RWPE2 (cell line): ENCODE measurements at regions not wholly inside any gene's neighbourhood (a gene's known extent, or its start where the extent isn't known, plus 50 kb on each side); places are given as distances from the start of the nearest gene placed in this dataset.

ENCODE experiments used
- ATAC-seq: fragments of 200-7000 bp; cut with Tn5 transposase; 3 replicates; pipeline ENCODE4 v1.9.1; 2021; ENCODE audit warnings: low read depth
- DNase-seq: peaks from one replicate; pipeline ENCODE4 v3.0.0-alpha.2; 2020; ENCODE audit warnings: low spot score
- H3K27ac ChIP-seq: fragments of 450-650 bp; 2 replicates; pipeline ENCODE4 v1.5.1; 2017; ENCODE audit warnings: mild to moderate bottlenecking; ENCODE audit not compliant: poor library complexity, severe bottlenecking
- H3K27me3 ChIP-seq: fragments of 250-450 bp; sonication (Bioruptor Pico); 2 replicates; pipeline ENCODE4 v1.5.1; 2021; ENCODE audit warnings: mild to moderate bottlenecking, moderate library complexity; ENCODE audit not compliant: insufficient read depth, poor library complexity, severe bottlenecking
- H3K36me3 ChIP-seq: fragments of 250-450 bp; sonication (Bioruptor Pico); 2 replicates; pipeline ENCODE4 v1.5.1; 2020; ENCODE audit warnings: low read depth, mild to moderate bottlenecking, moderate library complexity
- H3K4me1 ChIP-seq: fragments of 250-450 bp; sonication (Bioruptor Pico); 2 replicates; pipeline ENCODE4 v1.5.1; 2021; ENCODE audit warnings: mild to moderate bottlenecking, moderate library complexity; ENCODE audit not compliant: insufficient read depth, poor library complexity, severe bottlenecking
- H3K4me3 ChIP-seq: fragments of 250-450 bp; sonication (Bioruptor Pico); 2 replicates; pipeline ENCODE4 v1.5.1; 2021; ENCODE audit warnings: mild to moderate bottlenecking, moderate library complexity; ENCODE audit not compliant: severe bottlenecking
- H3K9me3 ChIP-seq: fragments of 250-450 bp; sonication (Bioruptor Pico); 2 replicates; pipeline ENCODE4 v1.5.1; 2021; ENCODE audit warnings: mild to moderate bottlenecking, moderate library complexity; ENCODE audit not compliant: severe bottlenecking
- TF ChIP-seq, protein P1 (sequence below): fragments of 450-650 bp; IDR thresholded peaks from one replicate; pipeline ENCODE4 v1.5.1; 2017; ENCODE audit warnings: mild to moderate bottlenecking, moderate library complexity; ENCODE audit not compliant: poor library complexity, severe bottlenecking

DNA sequence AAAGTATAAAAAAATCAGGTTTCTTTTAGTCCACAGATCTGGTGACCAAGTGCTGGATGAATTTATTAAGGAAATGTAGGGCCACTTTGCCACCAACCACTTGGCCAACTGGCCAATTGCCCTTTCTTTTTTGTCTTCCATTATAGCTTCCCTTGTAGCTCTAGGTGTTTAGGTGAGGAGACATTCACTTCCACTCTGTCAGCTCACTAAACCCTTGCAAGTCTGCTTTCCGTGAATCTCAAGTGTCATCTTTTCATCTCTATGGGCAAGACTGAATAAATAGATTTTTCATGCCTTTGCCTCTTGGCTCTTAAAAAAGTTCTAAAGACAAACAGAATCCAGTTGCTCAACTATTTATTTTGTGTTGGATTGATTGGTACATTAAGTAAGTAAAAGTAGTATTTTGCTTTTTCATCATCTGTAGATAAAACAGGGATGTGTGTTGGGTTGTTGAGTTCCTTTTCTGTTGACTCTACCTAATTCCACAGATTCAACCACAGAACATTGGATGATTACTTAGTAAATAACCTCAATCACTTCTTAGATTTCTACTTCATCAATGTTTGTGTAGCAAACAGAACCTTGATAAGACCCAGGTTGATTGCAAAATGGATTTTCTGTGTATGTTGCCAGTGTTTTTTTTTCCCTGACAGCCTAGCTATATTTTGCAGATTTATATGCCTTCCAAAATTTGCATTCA lies 68.1 kb upstream of the GRXCR1 start:
- TF ChIP-seq, protein P1, sequence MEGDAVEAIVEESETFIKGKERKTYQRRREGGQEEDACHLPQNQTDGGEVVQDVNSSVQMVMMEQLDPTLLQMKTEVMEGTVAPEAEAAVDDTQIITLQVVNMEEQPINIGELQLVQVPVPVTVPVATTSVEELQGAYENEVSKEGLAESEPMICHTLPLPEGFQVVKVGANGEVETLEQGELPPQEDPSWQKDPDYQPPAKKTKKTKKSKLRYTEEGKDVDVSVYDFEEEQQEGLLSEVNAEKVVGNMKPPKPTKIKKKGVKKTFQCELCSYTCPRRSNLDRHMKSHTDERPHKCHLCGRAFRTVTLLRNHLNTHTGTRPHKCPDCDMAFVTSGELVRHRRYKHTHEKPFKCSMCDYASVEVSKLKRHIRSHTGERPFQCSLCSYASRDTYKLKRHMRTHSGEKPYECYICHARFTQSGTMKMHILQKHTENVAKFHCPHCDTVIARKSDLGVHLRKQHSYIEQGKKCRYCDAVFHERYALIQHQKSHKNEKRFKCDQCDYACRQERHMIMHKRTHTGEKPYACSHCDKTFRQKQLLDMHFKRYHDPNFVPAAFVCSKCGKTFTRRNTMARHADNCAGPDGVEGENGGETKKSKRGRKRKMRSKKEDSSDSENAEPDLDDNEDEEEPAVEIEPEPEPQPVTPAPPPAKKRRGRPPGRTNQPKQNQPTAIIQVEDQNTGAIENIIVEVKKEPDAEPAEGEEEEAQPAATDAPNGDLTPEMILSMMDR: no peak
- DNase-seq (no peak), ATAC-seq (no peak)
- Histone ChIP-seq H3K9me3 (no peaks in the 10 kb centered on the region), H3K4me3 (no peak overlapping the region), H3K4me1 (no peaks in the 10 kb centered on the region), H3K36me3 (no peaks in the 10 kb centered on the region), H3K27me3 (no peaks in the 10 kb centered on the region), H3K27ac (no peak overlapping the region)

DNA sequence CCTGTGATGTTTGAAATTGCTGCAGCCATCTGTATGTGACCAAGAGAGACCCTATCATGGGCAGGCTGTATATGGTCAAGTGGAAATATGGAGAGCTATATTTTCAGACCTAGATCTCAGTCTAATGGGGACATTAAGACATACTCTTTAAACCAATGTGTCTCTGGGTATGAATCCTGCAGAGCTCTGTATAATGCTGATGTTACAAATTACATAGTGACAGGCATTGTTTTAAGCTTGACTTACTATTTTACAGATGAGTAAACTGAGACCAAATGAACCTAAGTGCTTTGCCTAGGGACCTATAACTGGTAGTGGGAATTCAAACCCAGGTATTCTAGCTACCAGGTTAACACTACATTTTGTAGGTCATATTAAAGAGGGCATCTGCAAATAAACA lies 71.3 kb upstream of the GRXCR1 start:
- Histone ChIP-seq H3K9me3 (no peaks in the 10 kb centered on the region), H3K4me1 (no peaks in the 10 kb centered on the region), H3K4me3 (no peak overlapping the region), H3K27ac (no peak overlapping the region), H3K36me3 (no peaks in the 10 kb centered on the region), H3K27me3 (peaks cover 3% of the 10 kb centered on the region)
- no peak for ATAC-seq
- TF ChIP-seq, protein P1: no peak
- DNase-seq: no peak

DNA sequence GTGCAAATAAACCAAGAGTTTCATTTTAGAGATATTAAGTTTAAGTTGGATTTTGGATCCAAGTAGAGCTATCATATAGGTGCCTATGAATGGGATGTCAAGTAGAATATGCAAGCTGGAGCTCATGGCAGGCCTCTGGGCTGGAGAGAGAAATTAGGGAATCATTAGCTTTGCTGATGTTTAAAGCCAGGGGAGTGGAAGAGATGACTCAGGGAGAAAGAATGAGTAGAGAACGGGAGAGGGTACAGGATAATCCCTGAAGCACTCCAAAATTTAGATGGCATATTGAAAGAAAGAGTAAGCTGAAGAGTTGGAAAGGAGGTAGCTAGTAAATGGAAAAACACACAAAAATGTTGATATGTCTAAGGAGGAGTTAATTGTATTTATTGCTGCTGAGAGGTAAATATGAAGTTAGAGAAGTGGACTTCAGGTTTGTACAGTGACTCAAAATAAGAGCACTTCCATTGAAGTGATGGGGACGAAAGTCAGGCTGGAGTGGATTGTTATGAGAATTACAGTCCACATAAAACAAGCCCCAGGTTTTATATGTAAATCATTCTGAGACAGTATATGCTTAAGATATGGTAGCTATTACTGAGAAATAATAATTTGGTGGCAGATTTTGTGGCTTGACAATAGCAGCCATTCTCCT lies 72.5 kb upstream of the GRXCR1 start:
- no peak overlapping the region for H3K27ac ChIP-seq
- peaks cover 3% of the 10 kb centered on the region for H3K27me3 ChIP-seq
- TF ChIP-seq, protein P1: no peak
- DNase-seq: no peak
- H3K4me3 ChIP-seq: no peak overlapping the region
- no peak for ATAC-seq
- H3K9me3 ChIP-seq: no peaks in the 10 kb centered on the region
- no peaks in the 10 kb centered on the region for H3K36me3 ChIP-seq
- H3K4me1 ChIP-seq: no peaks in the 10 kb centered on the region

DNA sequence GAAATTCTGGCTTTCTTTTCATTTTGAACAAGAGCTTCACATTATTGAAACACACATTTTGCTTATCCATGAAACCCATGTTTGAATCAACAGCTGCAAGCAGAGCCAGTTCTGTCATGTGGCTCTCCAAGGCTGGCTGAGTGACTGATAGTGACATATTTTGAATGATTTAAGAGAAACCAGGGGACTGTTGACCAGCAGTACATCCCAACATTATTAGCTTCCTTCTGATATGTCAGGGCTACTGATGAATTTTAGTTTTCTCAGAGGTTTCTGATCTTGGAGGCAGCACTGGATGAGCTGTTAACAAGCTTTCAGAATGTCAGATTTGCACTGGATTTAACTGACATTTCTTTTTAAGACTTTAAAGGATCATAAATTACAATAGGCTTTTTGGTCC lies 74.6 kb upstream of the GRXCR1 start:
- H3K36me3 ChIP-seq: no peaks in the 10 kb centered on the region
- ATAC-seq: no peak

More for the DNA sequence above, 74.6 kb upstream of the GRXCR1 start:
- Histone ChIP-seq H3K4me3 (no peak overlapping the region), H3K9me3 (no peaks in the 10 kb centered on the region), H3K27me3 (peaks cover 3% of the 10 kb centered on the region), H3K4me1 (no peaks in the 10 kb centered on the region), H3K27ac (no peak overlapping the region)
- TF ChIP-seq, protein P1: no peak
- no peak for DNase-seq
